ENCODE measurements at regions not wholly inside any gene's neighbourhood (a gene's known extent, or its start where the extent isn't known, plus 50 kb on each side); places are given as distances from the start of the nearest gene placed in this dataset.

DNA sequence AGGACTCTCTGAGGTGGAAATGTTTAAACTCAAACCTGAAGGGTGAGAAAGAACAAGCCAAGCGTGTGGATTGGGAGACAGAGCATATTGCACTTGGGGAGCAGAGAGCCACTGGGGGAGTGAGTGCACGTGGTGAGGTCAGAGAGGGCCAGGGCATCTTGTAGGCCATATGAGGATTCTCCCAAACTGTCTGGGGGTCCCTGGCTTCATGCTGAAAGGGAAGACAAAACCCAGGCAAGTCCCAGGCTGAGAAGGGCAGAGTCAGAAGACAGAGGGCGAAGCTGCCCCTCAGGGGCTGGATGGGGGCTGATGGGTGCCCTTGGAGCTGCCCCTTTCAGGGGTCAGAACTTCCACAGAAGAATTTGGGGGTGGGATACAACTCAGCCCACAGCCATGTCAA, 215.3 kb upstream of the S1PR3 start:
- H2AFZ ChIP-seq (ENCODE audit: low read depth, low read length, severe bottlenecking): no peak overlapping the region
- no peak for TF ChIP-seq EZH2phosphoT487 (conservative IDR thresholded peaks at IDR 0.05; ENCODE audit: low read length)
- TF ChIP-seq, protein P1, sequence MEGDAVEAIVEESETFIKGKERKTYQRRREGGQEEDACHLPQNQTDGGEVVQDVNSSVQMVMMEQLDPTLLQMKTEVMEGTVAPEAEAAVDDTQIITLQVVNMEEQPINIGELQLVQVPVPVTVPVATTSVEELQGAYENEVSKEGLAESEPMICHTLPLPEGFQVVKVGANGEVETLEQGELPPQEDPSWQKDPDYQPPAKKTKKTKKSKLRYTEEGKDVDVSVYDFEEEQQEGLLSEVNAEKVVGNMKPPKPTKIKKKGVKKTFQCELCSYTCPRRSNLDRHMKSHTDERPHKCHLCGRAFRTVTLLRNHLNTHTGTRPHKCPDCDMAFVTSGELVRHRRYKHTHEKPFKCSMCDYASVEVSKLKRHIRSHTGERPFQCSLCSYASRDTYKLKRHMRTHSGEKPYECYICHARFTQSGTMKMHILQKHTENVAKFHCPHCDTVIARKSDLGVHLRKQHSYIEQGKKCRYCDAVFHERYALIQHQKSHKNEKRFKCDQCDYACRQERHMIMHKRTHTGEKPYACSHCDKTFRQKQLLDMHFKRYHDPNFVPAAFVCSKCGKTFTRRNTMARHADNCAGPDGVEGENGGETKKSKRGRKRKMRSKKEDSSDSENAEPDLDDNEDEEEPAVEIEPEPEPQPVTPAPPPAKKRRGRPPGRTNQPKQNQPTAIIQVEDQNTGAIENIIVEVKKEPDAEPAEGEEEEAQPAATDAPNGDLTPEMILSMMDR (IDR thresholded peaks at IDR 0.05; ENCODE audit: insufficient read depth, low read length, poor library complexity, severe bottlenecking): no peak
- no peaks in the 10 kb centered on the region for H3F3A ChIP-seq (ENCODE audit: insufficient read depth)
- H3K9me2 ChIP-seq (replicated peaks; ENCODE audit: insufficient read depth, low read length): no peaks in the 10 kb centered on the region
- no peaks in the 10 kb centered on the region for H3K27me3 ChIP-seq (ENCODE audit: low read length)
- H3K9me3 ChIP-seq (ENCODE audit: insufficient read depth, low read length): no peaks in the 10 kb centered on the region
- no peak overlapping the region for H3K9ac ChIP-seq (ENCODE audit: low read length)
- H3K4me3 ChIP-seq (ENCODE audit: insufficient read depth, low read length, poor library complexity, severe bottlenecking): no peak overlapping the region
- H3K36me3 ChIP-seq (ENCODE audit: low read length): no peaks in the 10 kb centered on the region
- no peak overlapping the region for H3K4me2 ChIP-seq (ENCODE audit: low read depth, low read length, poor library complexity, severe bottlenecking)
- no peak overlapping the region for H3K27ac ChIP-seq (ENCODE audit: low read depth, low read length)
- H4K20me1 ChIP-seq (ENCODE audit: low read depth, low read length): no peaks in the 10 kb centered on the region
- no peaks in the 10 kb centered on the region for H3K79me2 ChIP-seq (ENCODE audit: insufficient read depth, low read length)

DNA sequence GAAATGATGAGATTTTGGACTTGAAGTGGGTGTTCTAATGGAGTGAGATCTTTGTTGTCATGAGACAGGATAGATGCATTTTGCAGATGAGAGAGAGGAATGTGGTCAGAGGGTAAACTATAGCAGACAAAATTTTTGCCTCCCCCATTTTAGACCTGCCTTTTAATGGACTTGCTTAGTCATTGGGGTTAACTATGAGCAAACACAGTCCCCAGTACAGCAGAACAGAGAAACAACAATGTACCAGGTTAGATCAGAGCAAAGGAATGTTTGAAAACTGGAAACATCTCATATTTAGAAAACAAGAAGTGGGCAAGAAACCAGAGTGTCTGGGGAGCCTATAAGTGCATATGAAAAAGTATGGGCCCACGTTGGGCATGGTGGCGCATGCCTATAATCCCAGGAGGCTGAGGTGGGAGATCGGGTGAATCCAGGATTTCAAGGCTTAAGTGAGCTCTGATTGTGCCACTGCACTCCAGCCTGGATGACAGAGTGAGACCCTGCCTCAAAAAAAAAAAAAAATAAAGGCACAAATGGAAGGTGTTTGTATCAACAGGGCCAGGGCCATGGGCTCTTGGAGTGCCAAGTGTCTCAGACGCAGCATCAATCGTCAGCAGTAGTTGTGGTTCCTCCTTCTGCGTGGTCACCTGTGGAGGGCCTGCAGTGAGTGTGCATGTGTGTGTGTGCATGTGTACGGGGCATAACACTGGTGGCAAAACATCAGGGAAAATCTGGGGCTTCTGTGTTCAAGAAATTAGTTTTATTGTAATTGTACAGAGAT, 214.4 kb upstream of the S1PR3 start:
- Histone ChIP-seq H3K27me3 (ENCODE audit: low read length) (no peaks in the 10 kb centered on the region), H3K4me3 (ENCODE audit: insufficient read depth, low read length, poor library complexity, severe bottlenecking) (no peak overlapping the region), H3K79me2 (ENCODE audit: insufficient read depth, low read length) (no peaks in the 10 kb centered on the region), H4K20me1 (ENCODE audit: low read depth, low read length) (no peaks in the 10 kb centered on the region), H3K9ac (ENCODE audit: low read length) (no peak overlapping the region), H3K9me2 (replicated peaks; ENCODE audit: insufficient read depth, low read length) (no peaks in the 10 kb centered on the region), H3K4me2 (ENCODE audit: low read depth, low read length, poor library complexity, severe bottlenecking) (no peak overlapping the region), H3K27ac (ENCODE audit: low read depth, low read length) (no peak overlapping the region), H2AFZ (ENCODE audit: low read depth, low read length, severe bottlenecking) (no peak overlapping the region), H3K9me3 (ENCODE audit: insufficient read depth, low read length) (no peaks in the 10 kb centered on the region), H3F3A (ENCODE audit: insufficient read depth) (no peaks in the 10 kb centered on the region), H3K36me3 (ENCODE audit: low read length) (no peaks in the 10 kb centered on the region)
- TF ChIP-seq, protein P1 (IDR thresholded peaks at IDR 0.05; ENCODE audit: insufficient read depth, low read length, poor library complexity, severe bottlenecking): no peak
- no peak for TF ChIP-seq EZH2phosphoT487 (conservative IDR thresholded peaks at IDR 0.05; ENCODE audit: low read length)

DNA sequence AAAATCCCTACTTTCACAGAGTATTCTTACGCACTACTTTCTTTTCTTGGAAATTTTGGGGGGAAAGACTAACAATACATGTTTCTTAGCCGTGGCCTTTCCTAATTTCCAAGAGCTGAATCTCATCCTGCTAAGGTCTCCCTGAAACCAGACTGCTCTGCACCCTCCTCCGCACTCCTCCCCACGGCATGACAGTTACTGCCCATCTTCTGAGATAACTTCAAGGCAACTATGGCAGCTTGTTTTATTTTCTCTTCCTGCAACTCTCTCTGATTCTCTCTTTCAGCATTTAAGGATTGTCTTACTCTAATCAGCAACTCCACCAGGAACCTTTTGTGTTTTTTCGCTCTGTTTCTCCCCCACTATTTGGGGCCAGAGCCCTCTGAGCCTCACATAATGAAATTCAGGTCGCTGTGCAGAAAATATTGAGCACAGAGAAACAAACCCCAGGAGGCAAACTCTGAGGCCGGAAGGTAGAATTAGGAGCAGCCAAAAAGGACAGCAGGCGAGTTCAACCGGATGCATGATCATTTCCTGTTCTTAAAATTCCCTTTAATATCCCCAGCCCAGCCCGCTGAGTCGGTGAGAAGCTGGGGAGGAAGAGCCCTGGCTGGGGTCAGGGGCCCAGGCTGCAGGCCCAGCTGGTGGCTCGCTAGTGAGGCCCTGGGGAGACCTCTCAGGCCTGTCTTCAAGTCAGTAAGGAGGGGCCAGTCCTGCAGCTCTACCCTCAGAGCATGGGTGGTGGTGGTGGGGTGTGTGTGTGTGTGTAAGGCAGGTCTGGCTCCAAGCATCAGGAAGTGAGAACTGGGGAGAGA, 213.6 kb upstream of the S1PR3 start:
- Histone ChIP-seq H3K4me3 (ENCODE audit: insufficient read depth, low read length, poor library complexity, severe bottlenecking) (no peak overlapping the region), H3K27ac (ENCODE audit: low read depth, low read length) (no peak overlapping the region)

More for the DNA sequence above, 213.6 kb upstream of the S1PR3 start:
- no peak overlapping the region for H3K9ac ChIP-seq (ENCODE audit: low read length)
- H3K27me3 ChIP-seq (ENCODE audit: low read length): no peaks in the 10 kb centered on the region
- no peak for TF ChIP-seq EZH2phosphoT487 (conservative IDR thresholded peaks at IDR 0.05; ENCODE audit: low read length)
- TF ChIP-seq, protein P1 (IDR thresholded peaks at IDR 0.05; ENCODE audit: insufficient read depth, low read length, poor library complexity, severe bottlenecking): no peak
- no peaks in the 10 kb centered on the region for H3K36me3 ChIP-seq (ENCODE audit: low read length)
- no peaks in the 10 kb centered on the region for H3F3A ChIP-seq (ENCODE audit: insufficient read depth)
- H2AFZ ChIP-seq (ENCODE audit: low read depth, low read length, severe bottlenecking): no peak overlapping the region
- no peak overlapping the region for H3K4me2 ChIP-seq (ENCODE audit: low read depth, low read length, poor library complexity, severe bottlenecking)
- no peaks in the 10 kb centered on the region for H3K9me2 ChIP-seq (replicated peaks; ENCODE audit: insufficient read depth, low read length)
- H4K20me1 ChIP-seq (ENCODE audit: low read depth, low read length): no peaks in the 10 kb centered on the region
- H3K79me2 ChIP-seq (ENCODE audit: insufficient read depth, low read length): no peaks in the 10 kb centered on the region
- no peaks in the 10 kb centered on the region for H3K9me3 ChIP-seq (ENCODE audit: insufficient read depth, low read length)

Data from SU-DHL-6 (cell line).